ENCODE measurements at regions not wholly inside any gene's neighbourhood (a gene's known extent, or its start where the extent isn't known, plus 50 kb on each side); places are given as distances from the start of the nearest gene placed in this dataset.
"Not testable (repeated sequence)": the region's sequence is repeated elsewhere in the genome, so short reads cannot be mapped to it uniquely, and the experiment has no call there.

DNA sequence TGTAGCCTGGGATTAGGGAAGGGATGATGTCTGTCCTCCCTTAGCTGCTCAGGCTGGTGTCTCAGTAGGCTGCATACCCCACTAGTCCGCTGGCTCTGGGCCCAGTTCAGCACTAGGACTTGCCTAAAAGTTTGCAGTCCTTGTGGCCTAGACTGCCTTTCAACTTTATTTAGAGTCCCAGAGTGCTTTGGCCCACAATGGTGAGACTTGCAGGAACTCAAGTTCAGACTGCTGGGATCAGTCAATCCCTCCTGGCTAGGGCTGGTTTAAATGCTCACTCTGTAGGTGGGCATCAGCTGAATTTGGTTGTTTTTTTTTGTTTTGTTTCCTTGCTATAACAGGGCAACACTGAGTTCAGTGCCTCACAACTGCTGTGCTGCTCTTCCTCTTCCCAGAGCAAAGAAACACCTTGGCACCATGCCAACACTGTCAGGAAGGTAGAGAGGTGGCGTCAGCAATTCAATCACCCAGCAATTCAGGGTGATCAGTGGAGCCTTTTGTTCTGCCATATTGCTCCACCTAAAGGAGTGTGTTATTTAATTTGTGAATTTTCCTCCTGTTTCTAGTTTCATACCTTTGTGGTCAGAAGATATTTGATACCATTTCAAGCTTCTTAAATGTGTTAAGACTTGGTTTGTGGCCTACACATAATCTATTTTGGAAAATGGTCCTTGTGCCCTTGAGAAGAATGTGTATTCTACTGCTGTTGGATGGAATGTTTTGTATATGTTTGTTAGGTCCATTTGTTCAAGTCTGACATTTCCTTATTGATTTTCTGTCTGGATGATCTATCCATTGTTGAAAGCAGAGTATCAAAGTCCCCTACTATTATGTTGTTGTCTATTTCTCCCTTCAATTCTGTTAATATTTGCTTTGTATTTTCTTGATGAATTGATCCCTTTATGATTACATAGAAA lies 284.0 kb upstream of the PMFBP1 start:
- no peak for DNase-seq (ENCODE audit: low spot score)

DNA sequence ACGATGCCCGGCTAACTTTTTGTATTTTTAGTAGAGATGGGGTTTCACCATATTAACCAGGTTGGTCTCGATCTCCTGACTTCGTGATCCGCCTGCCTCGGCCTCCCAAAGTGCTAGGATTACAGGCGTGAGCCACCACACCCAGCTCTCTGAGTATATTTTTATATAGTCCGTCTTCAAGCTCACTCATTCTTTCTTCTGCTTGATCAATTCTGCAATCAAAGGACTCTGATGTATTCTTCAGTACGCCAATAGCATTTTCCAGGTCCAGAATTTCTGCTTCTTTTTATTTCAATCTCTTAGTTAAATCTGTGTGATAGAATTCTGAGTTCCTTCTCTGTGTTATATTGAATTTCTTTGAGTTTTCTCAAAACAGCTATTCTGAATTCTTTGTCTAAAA lies 281.9 kb upstream of the PMFBP1 start:
- not testable (repeated sequence) for DNase-seq (ENCODE audit: low spot score)

DNA sequence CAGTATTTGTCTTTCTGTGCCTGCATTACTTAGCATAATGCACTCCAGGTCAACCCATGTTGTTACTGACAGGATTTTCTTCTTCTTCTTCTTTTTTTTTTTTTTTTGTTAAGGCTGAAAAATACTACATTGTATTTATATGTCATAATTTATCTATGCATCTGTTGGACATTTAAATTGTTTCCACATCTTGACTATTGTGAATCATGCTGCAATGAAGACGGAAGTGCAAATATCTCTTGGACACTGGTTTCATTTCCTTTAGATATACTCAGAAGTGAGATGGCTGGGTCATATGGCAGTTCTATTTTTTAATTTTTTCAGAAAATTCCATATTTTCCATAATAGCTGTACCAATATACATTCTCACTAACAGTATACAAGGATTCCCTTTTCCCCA lies 272.7 kb upstream of the PMFBP1 start:
- DNase-seq (ENCODE audit: low spot score), result no peak

DNA sequence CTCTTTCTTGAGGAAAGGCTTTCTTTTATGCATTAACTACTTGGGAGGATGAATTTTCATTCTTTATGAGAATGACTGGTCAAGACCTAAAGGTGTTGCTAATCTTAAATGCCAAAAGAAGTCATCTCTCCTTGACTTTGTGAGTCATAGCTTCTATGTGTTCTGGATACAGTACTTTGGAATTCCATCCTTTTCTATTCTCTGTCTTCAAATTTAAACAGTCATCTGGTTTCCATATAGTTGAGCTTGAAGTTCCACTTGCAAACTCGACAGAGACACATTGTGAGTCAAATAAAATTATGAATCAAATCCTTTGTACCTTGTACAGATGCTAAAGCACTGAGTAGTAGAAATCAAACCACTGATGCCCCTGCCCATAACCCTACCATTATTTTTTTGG lies 271.9 kb upstream of the PMFBP1 start:
- DNase-seq (ENCODE audit: low spot score), result no peak

DNA sequence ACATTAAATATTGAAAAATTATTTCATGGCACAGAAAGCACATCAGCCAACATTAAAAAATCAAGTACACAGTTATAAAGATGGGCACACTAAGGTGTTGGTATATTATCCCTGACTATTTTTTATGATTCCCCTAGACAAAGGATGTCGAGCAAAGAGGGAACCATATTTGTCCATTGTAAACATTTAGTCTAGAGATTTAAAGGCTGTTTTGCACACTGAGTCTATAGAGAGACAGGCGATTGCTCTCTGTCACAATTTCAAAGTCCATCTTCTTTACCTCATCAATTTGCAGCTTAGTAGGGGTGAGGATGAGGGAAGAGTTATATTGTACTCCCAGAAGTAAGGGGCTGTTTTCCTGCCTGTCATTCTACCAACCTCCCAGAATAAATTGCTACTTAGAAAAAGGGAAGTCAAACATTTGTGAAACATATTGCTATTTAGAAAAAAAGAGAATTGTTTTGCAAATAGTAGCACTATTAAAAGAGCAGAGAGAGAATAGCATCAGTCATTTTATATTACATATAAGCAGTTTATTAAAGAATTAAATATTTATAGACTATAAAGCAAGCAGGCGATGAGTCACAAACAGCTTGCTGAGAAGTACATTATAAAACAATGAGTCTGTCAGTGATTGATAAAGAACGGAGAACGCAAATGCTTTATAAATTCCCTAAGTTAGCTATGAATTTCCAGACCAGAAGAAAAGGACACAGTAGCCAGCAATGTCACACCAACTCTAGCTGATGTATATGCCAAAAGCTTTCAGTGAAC lies 270.6 kb upstream of the PMFBP1 start:
- DNase-seq (ENCODE audit: low spot score), result no peak

DNA sequence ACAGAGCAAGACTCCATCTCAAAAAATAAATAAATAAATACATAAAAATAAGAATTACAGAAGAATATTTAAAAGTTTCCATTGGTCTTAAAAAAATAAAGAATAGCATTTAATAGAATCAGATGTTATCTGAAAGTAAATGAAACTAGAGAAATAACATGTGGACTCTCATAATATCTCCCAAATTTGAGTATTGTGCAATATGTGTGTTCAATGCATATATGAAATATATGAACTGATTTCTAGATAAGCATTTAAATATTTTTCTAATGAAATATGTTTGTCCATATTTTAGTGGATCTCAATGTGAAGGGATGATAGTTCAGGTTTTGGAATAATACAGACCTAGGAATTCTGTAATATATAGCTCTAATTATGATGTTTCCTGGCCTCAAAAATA lies 265.9 kb upstream of the PMFBP1 start:
- no peak for DNase-seq (ENCODE audit: low spot score)

DNA sequence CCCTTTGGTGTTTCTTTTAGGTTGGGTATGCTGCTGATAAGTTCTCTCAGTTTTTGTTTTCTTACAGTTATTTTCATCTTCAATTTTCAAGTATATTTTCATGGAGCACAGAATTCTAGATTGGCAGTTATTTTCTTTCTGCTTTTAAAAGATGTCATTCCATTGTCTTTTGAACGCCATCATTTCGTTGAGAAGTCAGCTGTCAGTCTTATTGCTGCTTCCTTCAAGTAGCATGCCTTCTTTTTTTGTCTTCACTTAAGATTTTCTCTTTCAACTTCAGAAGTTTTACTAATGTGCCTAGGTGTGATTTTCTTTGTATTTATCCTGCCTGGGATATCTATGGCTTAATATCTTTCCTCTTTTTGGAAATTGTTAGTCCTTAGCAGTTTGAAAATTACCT lies 262.2 kb upstream of the PMFBP1 start:
- DNase-seq (ENCODE audit: low spot score), result no peak

DNA sequence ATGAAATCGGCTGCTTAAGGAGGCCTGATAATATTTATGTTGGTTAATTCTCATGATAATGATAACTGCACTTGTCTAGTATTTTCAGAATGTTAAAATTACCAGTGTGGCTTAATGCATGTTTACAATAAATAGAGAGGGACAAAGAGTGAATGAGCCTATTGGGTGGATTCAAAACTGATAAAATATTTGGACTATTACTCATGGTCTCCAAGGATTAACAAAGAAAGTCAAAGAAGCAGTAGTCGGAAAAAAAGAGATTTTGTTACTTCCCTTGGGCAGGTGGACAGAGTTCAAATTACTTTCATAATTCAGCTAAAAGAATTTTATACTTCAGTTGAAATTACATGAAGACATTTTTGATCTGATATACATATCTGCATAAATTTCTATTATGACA lies 258.2 kb upstream of the PMFBP1 start:
- no peak for DNase-seq (ENCODE audit: low spot score)

DNA sequence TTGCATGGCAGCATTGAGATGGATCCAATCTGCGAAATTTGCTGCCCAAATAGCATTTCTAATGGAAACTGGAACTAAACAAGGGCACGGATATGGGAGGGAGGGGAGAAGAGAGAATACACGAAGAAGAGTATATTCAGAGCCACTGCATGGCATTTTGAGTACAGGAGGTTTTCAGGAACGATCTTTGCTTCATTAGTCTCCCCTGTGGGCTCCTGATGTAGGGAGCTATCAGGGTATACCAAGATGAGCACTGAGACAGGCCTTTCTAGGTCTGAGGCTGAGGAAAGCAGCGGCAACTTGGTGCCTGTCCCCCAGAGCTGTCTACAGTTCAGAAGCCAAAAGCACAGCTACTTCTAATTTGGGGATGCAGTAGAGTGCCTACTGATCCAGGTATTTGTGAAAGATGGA lies 257.7 kb upstream of the PMFBP1 start:
- DNase-seq (ENCODE audit: low spot score), result no peak

DNA sequence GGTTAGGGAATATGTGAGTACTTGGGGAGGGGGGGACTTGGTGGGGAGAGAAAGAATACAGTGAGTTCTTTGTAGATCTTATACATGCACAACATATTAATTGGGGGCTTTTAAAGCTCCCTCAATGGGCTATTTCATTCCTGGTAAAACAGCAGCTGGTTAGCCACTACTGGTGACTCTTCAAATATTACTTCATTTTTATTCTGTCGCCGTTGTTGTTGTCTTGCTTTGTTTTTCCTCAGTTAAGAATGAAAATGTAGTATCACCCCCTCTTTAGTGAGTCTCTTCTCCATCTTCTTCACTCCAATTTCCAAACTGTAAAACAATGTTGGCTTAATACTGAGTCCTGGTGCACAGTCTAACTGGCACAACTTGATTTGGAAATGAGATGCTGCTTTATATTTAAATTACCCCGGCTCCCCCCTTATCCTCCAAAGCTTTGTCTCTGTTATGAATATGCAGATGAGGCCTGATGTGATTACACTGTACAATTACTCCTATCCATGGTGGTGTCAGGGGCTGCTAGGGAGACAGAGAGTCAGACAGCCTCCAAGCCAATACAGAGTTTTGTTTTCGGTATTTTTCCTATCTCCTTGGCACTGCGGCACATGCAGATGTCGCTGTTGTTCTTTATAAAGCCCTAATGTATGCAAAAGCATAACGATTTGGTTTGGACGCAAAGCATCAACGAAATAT lies 256.9 kb upstream of the PMFBP1 start:
- DNase-seq (ENCODE audit: low spot score), result no peak

DNA sequence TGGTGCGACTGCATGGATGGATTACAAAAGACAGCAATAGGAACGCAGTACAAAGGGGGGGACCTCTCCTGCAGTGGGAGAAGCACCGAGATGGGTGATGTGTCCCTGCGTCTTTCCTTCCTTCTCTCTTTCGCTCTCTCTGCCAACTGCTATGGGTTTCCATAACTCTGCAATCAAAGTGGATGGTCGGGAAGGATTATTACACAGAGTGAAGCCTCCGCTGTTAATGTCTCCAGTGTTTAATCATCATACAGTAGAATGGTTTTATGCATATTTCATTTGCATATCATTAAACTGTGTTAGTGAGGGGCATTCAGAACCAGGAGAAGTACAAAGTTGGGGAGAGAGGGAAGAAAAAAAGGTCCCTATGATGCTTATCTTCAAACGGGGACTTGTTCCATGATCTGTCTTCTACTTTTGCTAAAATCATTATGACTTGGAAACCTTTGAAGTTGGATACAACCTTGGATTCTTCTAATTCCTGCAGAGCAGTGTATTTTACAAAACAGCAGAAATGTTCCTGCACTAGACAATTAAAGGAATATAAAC lies 255.9 kb upstream of the PMFBP1 start:
- DNase-seq (ENCODE audit: low spot score), result no peak

DNA sequence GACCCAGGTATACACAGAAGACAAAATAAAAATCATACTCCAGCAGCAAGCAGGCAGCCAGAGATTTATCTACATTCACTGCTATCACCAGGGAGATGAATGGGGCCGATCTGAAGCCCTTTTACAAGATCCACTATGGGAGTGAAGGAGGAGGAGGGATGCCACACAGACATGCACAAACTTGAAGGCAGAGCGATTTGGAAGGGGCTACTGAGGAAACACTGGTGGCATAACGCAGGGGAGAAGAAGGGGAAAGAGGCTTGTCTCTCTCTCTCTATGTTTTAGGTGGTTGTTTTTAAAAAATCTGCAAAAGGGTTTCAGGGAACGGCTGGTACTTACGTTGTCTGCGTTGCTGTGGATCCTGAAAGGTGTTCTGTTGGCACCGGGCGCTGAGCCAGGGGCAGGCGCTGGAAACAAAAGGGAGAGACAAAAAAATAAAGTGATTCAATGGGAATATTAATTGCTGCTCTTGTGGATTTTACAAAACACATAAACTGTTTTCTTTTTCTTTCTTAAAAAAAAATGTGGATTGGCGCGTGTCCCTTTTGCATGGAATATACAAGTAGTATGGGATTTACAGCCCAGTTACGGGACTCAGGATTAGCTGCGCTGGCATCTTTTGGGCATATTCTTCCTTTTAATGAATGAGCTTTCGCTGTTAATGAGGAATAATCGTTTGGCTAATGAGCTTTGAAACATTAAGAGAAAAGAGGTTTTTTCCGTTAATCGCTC lies 255.3 kb upstream of the PMFBP1 start:
- DNase-seq (ENCODE audit: low spot score), result no peak

DNA sequence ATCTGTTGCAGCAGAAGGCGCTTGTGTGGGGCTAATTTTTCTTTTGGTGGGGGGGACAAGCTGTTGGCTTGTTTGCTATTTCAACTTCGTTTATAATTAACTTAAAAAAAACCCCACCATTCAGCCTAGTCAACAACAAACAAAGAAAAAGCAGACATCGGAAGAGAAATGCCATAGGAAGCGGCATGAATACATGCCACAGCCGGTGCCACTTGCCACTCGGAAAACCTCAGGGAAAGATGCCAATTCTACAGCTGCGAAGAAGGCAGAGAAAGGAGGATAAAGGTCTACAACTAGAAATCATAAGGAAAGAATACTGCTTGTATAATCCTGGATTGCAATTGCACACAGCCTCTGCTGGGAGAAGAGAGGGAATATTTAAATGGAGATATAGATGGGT lies 254.4 kb upstream of the PMFBP1 start:
- no peak for DNase-seq (ENCODE audit: low spot score)

DNA sequence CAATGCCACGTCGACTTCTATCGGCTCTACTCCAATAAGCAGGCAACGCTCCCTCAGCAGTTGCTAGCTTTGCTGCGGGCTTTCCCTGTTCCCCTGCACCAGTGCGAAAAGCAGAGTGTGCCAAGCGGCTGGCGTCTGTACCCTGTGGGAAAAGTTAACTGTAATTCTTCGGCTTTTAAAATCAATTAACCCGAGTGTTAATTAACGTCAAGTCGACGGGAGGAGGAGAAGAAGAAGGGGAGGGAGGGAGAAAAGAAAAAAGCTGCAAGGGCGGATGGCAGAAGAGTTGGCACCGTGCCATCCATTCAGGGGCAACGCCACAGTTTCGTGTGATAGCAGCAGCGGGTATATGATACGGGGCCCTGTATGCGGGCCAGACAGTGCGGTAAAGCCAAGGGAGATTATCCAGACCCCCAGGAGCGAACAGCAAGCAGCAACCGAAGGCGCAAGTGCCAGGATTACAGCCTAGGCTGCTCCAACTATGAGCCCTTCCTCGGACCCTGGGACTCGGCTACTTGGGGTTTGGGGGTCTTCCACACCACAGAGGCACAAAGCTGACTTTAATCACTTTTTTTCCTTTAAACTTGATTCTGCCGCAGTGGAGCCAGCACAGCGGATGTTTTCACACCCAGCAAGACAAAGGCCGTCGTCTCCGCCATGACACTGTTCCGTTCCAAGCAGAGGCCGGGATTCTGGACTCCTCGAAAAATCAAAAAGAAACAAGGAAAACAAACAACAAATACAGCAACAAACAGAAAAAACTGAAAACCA lies 253.8 kb upstream of the PMFBP1 start:
- no peak for DNase-seq (ENCODE audit: low spot score)

DNA sequence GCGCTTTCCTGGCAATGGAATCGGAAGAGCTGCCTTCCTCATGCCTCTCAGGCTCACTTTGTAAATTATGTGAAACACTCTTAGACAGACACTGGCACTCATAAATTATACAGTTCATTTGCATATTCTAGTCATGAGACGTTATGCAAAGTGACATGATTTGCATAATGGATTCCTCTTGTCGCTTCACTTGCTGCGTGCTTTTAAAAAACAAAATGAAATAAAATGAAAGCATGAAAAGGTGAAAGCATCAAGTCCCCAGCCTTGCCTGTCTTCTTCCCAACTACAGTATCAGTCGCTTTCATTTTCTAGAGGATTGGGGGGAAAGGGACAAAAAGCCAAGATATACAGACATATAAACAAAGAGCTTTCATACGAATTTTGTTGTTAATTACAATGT lies 252.8 kb upstream of the PMFBP1 start:
- DNase-seq (ENCODE audit: low spot score), result no peak

DNA sequence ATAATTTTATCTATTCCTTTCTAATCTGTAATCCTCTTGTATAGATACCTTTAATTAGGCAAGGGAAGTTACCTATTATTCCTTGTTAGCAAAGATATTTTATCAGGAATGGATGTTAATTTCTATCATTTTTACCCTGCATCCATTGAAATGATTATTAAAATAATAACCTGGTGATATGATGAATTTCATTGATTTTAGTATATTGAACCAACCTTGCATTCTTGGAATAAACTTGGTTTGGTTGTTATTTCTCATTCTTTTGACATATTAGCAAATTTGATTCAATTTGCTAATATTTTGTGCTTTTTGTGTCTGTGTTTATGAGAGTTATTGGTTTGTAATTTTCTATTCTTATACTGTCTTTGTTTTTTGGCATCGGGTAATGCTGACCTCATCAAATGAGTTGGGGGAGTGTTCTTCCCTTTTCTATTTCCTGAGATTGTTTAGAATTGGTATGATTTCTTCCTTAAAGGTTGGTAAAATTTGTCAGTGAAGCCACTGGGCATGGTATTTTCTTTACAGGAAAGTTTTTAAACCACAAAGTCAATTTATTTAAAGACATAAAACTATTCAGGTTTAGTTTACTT lies 250.4 kb upstream of the PMFBP1 start:
- no peak for DNase-seq (ENCODE audit: low spot score)

DNA sequence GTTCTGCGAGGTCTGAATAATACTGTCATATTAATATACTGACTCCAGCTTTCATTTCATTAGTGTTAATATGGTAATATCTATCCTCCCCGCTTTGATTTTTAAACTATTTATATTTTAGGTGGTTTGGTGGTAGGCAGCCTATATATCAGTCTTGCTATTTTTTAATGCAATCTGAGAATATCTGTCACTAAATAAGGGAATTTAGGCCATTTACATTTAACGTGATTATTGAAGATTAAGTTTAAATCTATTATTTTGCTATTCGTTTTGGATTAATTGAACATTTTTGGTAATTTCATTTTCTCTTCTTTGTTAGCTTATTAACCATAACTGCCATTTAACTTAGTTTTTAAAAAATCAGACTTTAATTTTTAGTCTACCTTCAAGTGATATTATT lies 247.7 kb upstream of the PMFBP1 start:
- no peak for DNase-seq (ENCODE audit: low spot score)

DNA sequence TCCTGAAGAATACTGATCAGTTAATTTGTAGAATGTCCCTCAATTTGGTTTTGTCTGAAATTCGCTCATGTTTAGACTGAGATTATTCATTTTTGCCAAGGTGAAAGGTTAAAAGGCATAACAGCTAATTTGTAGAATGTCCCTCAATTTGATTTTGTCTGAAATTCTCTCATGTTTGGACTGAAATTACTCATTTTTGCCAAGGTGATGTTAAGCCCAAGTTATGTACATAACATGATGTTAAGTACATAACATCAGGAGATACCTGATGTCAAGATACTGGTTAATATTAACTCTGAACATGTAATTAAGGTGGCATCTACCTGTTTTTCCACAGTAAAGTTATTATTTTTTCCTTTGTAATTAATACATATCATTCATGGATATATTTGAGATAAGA lies 243.4 kb upstream of the PMFBP1 start:
- no peak for DNase-seq (ENCODE audit: low spot score)

DNA sequence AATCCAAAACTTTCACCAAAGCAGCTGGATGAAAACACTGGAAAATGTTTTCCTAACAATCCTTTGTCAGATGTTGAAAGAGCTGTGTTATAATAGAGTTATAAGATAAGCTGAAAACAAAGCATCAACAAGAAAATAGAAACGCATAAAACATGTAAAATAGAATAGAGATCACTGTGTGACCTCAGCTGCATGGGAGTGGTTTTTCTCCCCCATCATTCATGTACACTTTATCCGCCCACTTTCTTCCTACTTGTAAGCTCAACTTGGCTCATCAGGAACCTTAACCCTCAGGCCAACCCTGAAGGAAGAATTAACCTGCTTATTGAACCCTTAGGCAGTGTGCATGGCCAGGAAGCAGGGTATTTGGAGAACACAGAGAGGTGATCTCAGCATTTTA lies 238.5 kb upstream of the PMFBP1 start:
- no peak for DNase-seq (ENCODE audit: low spot score)

DNA sequence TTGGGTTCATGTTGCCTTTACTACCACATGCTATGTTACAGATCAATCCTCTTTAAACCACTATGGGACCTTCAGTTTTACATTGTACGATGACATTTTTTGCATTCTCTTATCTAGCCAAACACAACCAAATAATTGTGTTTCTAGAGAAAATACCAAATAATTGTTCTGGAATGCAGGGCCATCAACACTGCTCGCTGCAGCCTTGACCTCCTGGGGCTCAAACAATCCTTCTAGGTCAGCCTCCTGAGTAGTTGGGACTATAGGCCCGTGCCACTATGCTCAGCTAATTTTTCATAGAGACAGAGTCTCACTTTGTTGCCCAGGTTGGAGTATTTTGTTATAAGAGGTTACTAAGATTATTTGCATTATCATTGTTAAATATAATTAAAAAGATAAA lies 237.5 kb upstream of the PMFBP1 start:
- no peak for DNase-seq (ENCODE audit: low spot score)

DNA sequence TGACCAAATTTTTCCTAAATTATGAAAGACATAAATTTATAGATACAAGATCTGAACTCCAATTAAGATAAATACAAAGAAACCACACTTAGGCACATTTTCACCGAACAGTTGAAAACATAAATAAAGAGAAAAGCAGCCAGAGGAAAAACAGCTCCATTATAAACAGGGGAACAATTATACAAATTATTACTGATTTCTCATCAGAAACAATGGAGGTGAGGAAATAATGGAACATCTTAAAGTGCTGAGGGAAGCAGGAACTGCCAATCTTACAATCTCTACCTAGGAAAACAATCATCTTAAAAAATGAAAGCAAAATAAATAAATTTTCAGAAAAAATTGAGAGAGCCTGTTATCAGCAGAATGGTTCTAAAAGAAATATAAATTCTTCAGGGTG lies 234.4 kb upstream of the PMFBP1 start:
- no peak for DNase-seq (ENCODE audit: low spot score)

Data from hematopoietic multipotent progenitor cell treated with erythropoietin and hydrocortisone succinate and interleukin-3 and kit ligand, for 17 days (in vitro differentiated cells).